H1 (cell line): ENCODE measurements at regions not wholly inside any gene's neighbourhood (a gene's known extent, or its start where the extent isn't known, plus 50 kb on each side); places are given as distances from the start of the nearest gene placed in this dataset.

Experiments used
- CTCF ChIA-PET: fragments of 300-600 bp; sonication (Branson Sonifier 250); formaldehyde crosslinking; loops from one replicate; lab custom pipeline; 2021; ENCODE audit not compliant: partially characterized antibody; lab: Charles Lee
- POLR2A ChIA-PET: fragments of 300-600 bp; sonication (Branson Sonifier 250); formaldehyde crosslinking; loops from one replicate; lab custom pipeline; 2021; ENCODE audit warnings: inconsistent platforms; ENCODE audit not compliant: partially characterized antibody; lab: Charles Lee
- DNase-seq, 2 experiments: peaks; one replicate each; pipeline versions ENCODE4 v3.0.0 to v3.0.0-alpha.2; 2010 to 2022; ENCODE audit warnings: low spot score in 2 of 2, low read depth in 1 of 2, mixed read lengths in 1 of 2
- FAIRE-seq: peaks from 2 replicates; lab custom pipeline; 2011; peaks lifted over from hg19 to GRCh38; lab: Jason Lieb, UNC
- H2AFZ ChIP-seq: 2 replicates; pipeline ENCODE4 v1.8.1; 2012; ENCODE audit warnings: low read length, inconsistent platforms
- H2AK5ac ChIP-seq: 2 replicates; pipeline ENCODE4 v1.6.1; 2013; ENCODE audit warnings: low read depth, low read length
- H2BK120ac ChIP-seq: replicated peaks from 2 replicates; pipeline ENCODE3; 2013; ENCODE audit warnings: low read depth, low read length, inconsistent platforms
- H2BK12ac ChIP-seq: 2 replicates; pipeline ENCODE4 v1.6.1; 2013; ENCODE audit warnings: low read depth, low read length
- H2BK15ac ChIP-seq: 2 replicates; pipeline ENCODE4 v1.6.1; 2013; ENCODE audit warnings: low read length
- H2BK20ac ChIP-seq: 2 replicates; pipeline ENCODE4 v1.6.1; 2013; ENCODE audit warnings: low read length
- H2BK5ac ChIP-seq: 2 replicates; pipeline ENCODE4 v1.6.1; 2013; ENCODE audit warnings: low read depth, low read length
- H3K14ac ChIP-seq: 2 replicates; pipeline ENCODE4 v1.6.1; 2013; ENCODE audit warnings: inconsistent platforms; ENCODE audit not compliant: insufficient read length
- H3K18ac ChIP-seq: 2 replicates; pipeline ENCODE4 v1.6.1; 2013; ENCODE audit warnings: low read length; ENCODE audit errors: extremely low read depth
- H3K23ac ChIP-seq: 2 replicates; pipeline ENCODE4 v1.6.1; 2013; ENCODE audit warnings: inconsistent platforms; ENCODE audit not compliant: insufficient read length
- H3K23me2 ChIP-seq: 2 replicates; pipeline ENCODE4 v1.6.1; 2013; ENCODE audit warnings: low read depth, low read length
- H3K27ac ChIP-seq: 2 replicates; pipeline ENCODE4 v1.6.1; 2011; ENCODE audit warnings: low read depth, low read length, inconsistent platforms
- H3K27me3 ChIP-seq, 4 experiments: replicated peaks in 1 of 4; 1 replicate in 1 of 4; 2 replicates in 3 of 4; pipeline versions ENCODE4 v1.6.1 to v1.8.1; 2011 to 2013; ENCODE audit warnings: low read length in 3 of 4, mild to moderate bottlenecking in 3 of 4, inconsistent platforms in 2 of 4, mixed read lengths in 2 of 4, moderate library complexity in 1 of 4; ENCODE audit not compliant: control insufficient read depth in 3 of 4, insufficient read depth in 3 of 4; ENCODE audit errors: extremely low read depth in 1 of 4
- H3K36me3 ChIP-seq, 4 experiments: 2 replicates each; pipeline versions ENCODE4 v1.6.1 to v1.8.1; 2011 to 2013; ENCODE audit warnings: mild to moderate bottlenecking in 4 of 4, low read length in 3 of 4, moderate library complexity in 2 of 4, control low read depth in 1 of 4, inconsistent platforms in 1 of 4; ENCODE audit not compliant: insufficient read depth in 4 of 4, control insufficient read depth in 2 of 4
- H3K4ac ChIP-seq: replicated peaks from 2 replicates; pipeline ENCODE3; 2013; ENCODE audit warnings: low read length, low read depth, mixed read lengths, inconsistent platforms; ENCODE audit not compliant: insufficient read length
- H3K4me1 ChIP-seq, 4 experiments: replicated peaks in 1 of 4; 1 replicate in 1 of 4; 2 replicates in 3 of 4; pipeline versions ENCODE4 v1.6.1 to v1.8.1; 2011 to 2013; ENCODE audit warnings: low read length in 3 of 4, inconsistent platforms in 2 of 4, mixed read lengths in 1 of 4; ENCODE audit not compliant: insufficient read depth in 4 of 4, control insufficient read depth in 3 of 4
- H3K4me2 ChIP-seq, 2 experiments: 2 replicates each; pipeline versions ENCODE4 v1.6.1 to v1.8.1; 2011 to 2013; ENCODE audit warnings: low read depth in 2 of 2, low read length in 2 of 2, control low read depth in 1 of 2, inconsistent platforms in 1 of 2, mild to moderate bottlenecking in 1 of 2; ENCODE audit not compliant: insufficient read depth in 1 of 2
- H3K4me3 ChIP-seq, 4 experiments: fragments of 200-600, 300-600 bp in 1 of 4; sonication (generic), shearing (Covaris generic), sonication (Bioruptor Twin) in 1 of 4; 2 replicates each; pipeline versions ENCODE4 v1.5.1 to v1.8.1; 2011 to 2016; ENCODE audit warnings: low read length in 4 of 4, low read depth in 3 of 4, control low read depth in 2 of 4, inconsistent platforms in 2 of 4, mild to moderate bottlenecking in 2 of 4, mixed read lengths in 1 of 4, moderate library complexity in 1 of 4; ENCODE audit not compliant: insufficient read depth in 2 of 4; ENCODE audit errors: extremely low read depth in 1 of 4
- H3K56ac ChIP-seq: replicated peaks from 2 replicates; pipeline ENCODE3; 2013; ENCODE audit warnings: low read depth, mild to moderate bottlenecking, mixed read lengths, low read length, inconsistent platforms; ENCODE audit not compliant: insufficient read length
- H3K79me1 ChIP-seq: 2 replicates; pipeline ENCODE4 v1.6.1; 2013; ENCODE audit warnings: low read depth, low read length, control low read depth
- H3K79me2 ChIP-seq, 2 experiments: 2 replicates each; pipeline versions ENCODE4 v1.6.1 to v1.8.1; 2012 to 2013; ENCODE audit warnings: low read length in 2 of 2, mild to moderate bottlenecking in 2 of 2, inconsistent platforms in 1 of 2; ENCODE audit not compliant: insufficient read depth in 2 of 2, control insufficient read depth in 1 of 2
- H3K9ac ChIP-seq, 4 experiments: replicated peaks in 1 of 4; 1 replicate in 1 of 4; 2 replicates in 3 of 4; pipeline versions ENCODE4 v1.6.1 to v1.8.1; 2011 to 2013; ENCODE audit warnings: low read depth in 3 of 4, low read length in 3 of 4, control low read depth in 2 of 4, mild to moderate bottlenecking in 2 of 4, moderate library complexity in 2 of 4, inconsistent platforms in 1 of 4; ENCODE audit errors: extremely low read depth in 1 of 4
- H3K9me3 ChIP-seq, 2 experiments: 2 replicates each; pipeline versions ENCODE4 v1.6.1 to v1.8.1; 2012 to 2013; ENCODE audit warnings: mild to moderate bottlenecking in 2 of 2, moderate library complexity in 2 of 2, control low read depth in 1 of 2, inconsistent platforms in 1 of 2, low read depth in 1 of 2, low read length in 1 of 2, mixed read lengths in 1 of 2; ENCODE audit not compliant: insufficient read depth in 2 of 2
- H4K20me1 ChIP-seq, 2 experiments: replicated peaks in 1 of 2; 2 replicates each; pipeline versions ENCODE3 to v1.8.1; 2011 to 2013; ENCODE audit warnings: inconsistent platforms in 2 of 2, low read length in 2 of 2, mild to moderate bottlenecking in 1 of 2; ENCODE audit not compliant: insufficient read depth in 2 of 2, control insufficient read depth in 1 of 2
- H4K5ac ChIP-seq: 2 replicates; pipeline ENCODE4 v1.6.1; 2013; ENCODE audit warnings: low read length, low read depth, mixed read lengths, inconsistent platforms; ENCODE audit not compliant: insufficient read length
- H4K8ac ChIP-seq: 2 replicates; pipeline ENCODE4 v1.8.0; 2013; ENCODE audit warnings: mild to moderate bottlenecking, moderate library complexity, low read length, inconsistent platforms; ENCODE audit not compliant: insufficient read depth; ENCODE audit errors: extremely low read depth
- H4K91ac ChIP-seq: replicated peaks from 2 replicates; pipeline ENCODE3; 2013; ENCODE audit warnings: low read length, mixed read lengths, inconsistent platforms; ENCODE audit not compliant: insufficient read length
- SP1 ChIP-seq: IDR thresholded peaks from 2 replicates; pipeline ENCODE4 v1.6.1; 2011; ENCODE audit warnings: low read depth, low read length
- SUZ12 ChIP-seq: fragments of 200-600 bp; sonication (generic); IDR thresholded peaks from 2 replicates; pipeline ENCODE4 v1.6.1; 2012; ENCODE audit warnings: mild to moderate bottlenecking, inconsistent platforms, low read length, moderate library complexity, mixed read lengths
- TCF12 ChIP-seq: IDR thresholded peaks from 2 replicates; pipeline ENCODE4 v1.6.1; 2011; ENCODE audit warnings: low read depth, mild to moderate bottlenecking, low read length
- WGBS, 2 experiments: shearing (Covaris generic) in 1 of 2; methylation state at CpG; one replicate each; pipeline versions ENCODE4 v1.1.6 to v1.1.7; 2013 to 2015; ENCODE audit warnings: low lambda C conversion rate in 2 of 2, mixed read lengths in 2 of 2, inconsistent platforms in 1 of 2, low coverage in 1 of 2, missing lambda C conversion rate in 1 of 2; ENCODE audit not compliant: insufficient replicate concordance in 2 of 2, insufficient coverage in 1 of 2, insufficient read length in 1 of 2; ENCODE audit errors: extremely low coverage in 1 of 2, missing lambda C conversion rate in 1 of 2; 5-methylcytosine and 5-hydroxymethylcytosine counted together

GRCh38 chr5:122691931-122692330 lies 82.9 kb upstream of the SNX2 start:
- no peak overlapping the region for H2AFZ ChIP-seq
- DNase-seq (no peak), FAIRE-seq (no peak)
- no peak overlapping the region for H4K91ac ChIP-seq
- H4K8ac ChIP-seq, result no peak overlapping the region
- H2BK12ac ChIP-seq, result no peak overlapping the region
- no peaks in the 10 kb centered on the region for H3K4me1 ChIP-seq
- H3K9me3 ChIP-seq, result no peaks in the 10 kb centered on the region
- no peaks in the 10 kb centered on the region for H3K79me2 ChIP-seq
- TF ChIP-seq SP1 (no peak), SUZ12 (no peak), TCF12 (no peak)
- H2BK20ac ChIP-seq, result no peak overlapping the region
- no peaks in the 10 kb centered on the region for H3K27me3 ChIP-seq
- H3K4me3 ChIP-seq, result no peak overlapping the region
- H2BK5ac ChIP-seq, result no peak overlapping the region
- POLR2A ChIA-PET, result no interaction called here
- no peak overlapping the region for H2BK15ac ChIP-seq
- CTCF ChIA-PET, result interaction anchor here (1.2 to 2.0 kb wide), 3 partner anchors 12 to 121 kb away, joined by 3 to 12 read pairs (median 4); no protein-coding TSS in a partner anchor
- H3K56ac ChIP-seq, result no peak overlapping the region
- H2BK120ac ChIP-seq, result no peak overlapping the region
- no peak overlapping the region for H4K5ac ChIP-seq
- H3K9ac ChIP-seq, result no peak overlapping the region
- no peak overlapping the region for H3K27ac ChIP-seq
- no peaks in the 10 kb centered on the region for H3K79me1 ChIP-seq
- no peak overlapping the region for H3K23ac ChIP-seq
- no peak overlapping the region for H3K4me2 ChIP-seq
- no peak overlapping the region for H3K14ac ChIP-seq
- H3K36me3 ChIP-seq, result no peaks in the 10 kb centered on the region
- 89% methylated on average over 3 of the region's 3 CpGs; no CpG with 5 or more reads in 1 of the 2 experiments for WGBS, 2 experiments
- no peaks in the 10 kb centered on the region for H4K20me1 ChIP-seq
- H3K18ac ChIP-seq, result no peak overlapping the region
- no peak overlapping the region for H3K4ac ChIP-seq
- H2AK5ac ChIP-seq, result no peak overlapping the region
- H3K23me2 ChIP-seq, result no peaks in the 10 kb centered on the region
